ENCODE measurements at regions not wholly inside any gene's neighbourhood (a gene's known extent, or its start where the extent isn't known, plus 50 kb on each side); places are given as distances from the start of the nearest gene placed in this dataset.

GRCh38 chr13:53863520-53863919 lies 834.9 kb downstream of the OLFM4 start:
- no peaks in the 10 kb centered on the region for H3K4me1 ChIP-seq (ENCODE audit: control insufficient read depth, insufficient read depth, low read length, unreplicated experiment)

DNA sequence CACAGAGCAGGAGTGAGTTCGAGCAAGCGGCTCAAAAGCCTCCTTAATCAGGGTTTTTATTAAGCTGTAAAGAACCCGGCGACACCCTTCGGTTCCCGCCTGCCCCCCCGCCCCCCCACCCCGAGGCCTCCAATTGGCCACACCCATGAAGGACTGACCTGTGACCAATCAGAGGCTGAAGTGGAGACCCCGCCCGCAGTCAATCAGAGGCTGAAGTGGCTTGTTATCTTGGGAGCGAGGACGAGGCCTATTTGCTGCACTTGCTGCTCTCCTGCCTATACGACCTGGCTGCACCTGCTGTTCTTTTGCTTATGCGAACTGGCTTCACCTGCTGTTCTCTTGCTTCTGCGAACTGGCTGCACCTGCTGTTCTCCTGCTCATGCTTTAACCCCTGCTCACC lies 844.9 kb downstream of the OLFM4 start:
- Histone ChIP-seq H3K79me2 (ENCODE audit: control insufficient read depth, insufficient read depth, low read length, unreplicated experiment) (no peaks in the 10 kb centered on the region), H2AFZ (ENCODE audit: low read length, unreplicated experiment) (no peak overlapping the region), H3K4me1 (ENCODE audit: control insufficient read depth, insufficient read depth, low read length, unreplicated experiment) (no peaks in the 10 kb centered on the region), H3K27me3 (ENCODE audit: insufficient read depth, low read length) (no peaks in the 10 kb centered on the region), H3K27ac (ENCODE audit: low read depth, low read length) (no peak overlapping the region), H3K4me3 (ENCODE audit: low read depth, low read length) (no peak overlapping the region), H3K36me3 (ENCODE audit: insufficient read depth, low read length) (no peaks in the 10 kb centered on the region)

More at GRCh38 chr13:53863520-53863919, 834.9 kb downstream of the OLFM4 start:
- H3K36me3 ChIP-seq (ENCODE audit: insufficient read depth, low read length): no peaks in the 10 kb centered on the region
- H3K27ac ChIP-seq (ENCODE audit: low read depth, low read length): no peak overlapping the region
- H3K27me3 ChIP-seq (ENCODE audit: insufficient read depth, low read length): no peaks in the 10 kb centered on the region
- no peaks in the 10 kb centered on the region for H3K79me2 ChIP-seq (ENCODE audit: control insufficient read depth, insufficient read depth, low read length, unreplicated experiment)
- no peak overlapping the region for H2AFZ ChIP-seq (ENCODE audit: low read length, unreplicated experiment)
- no peak overlapping the region for H3K4me3 ChIP-seq (ENCODE audit: low read depth, low read length)

- Histone ChIP-seq H3K4me3 (ENCODE audit: low read depth, low read length) (no peak overlapping the region), H3K36me3 (ENCODE audit: insufficient read depth, low read length) (no peaks in the 10 kb centered on the region), H3K79me2 (ENCODE audit: control insufficient read depth, insufficient read depth, low read length, unreplicated experiment) (no peaks in the 10 kb centered on the region), H3K27me3 (ENCODE audit: insufficient read depth, low read length) (no peaks in the 10 kb centered on the region), H2AFZ (ENCODE audit: low read length, unreplicated experiment) (no peak overlapping the region), H3K27ac (ENCODE audit: low read depth, low read length) (no peak overlapping the region), H3K4me1 (ENCODE audit: control insufficient read depth, insufficient read depth, low read length, unreplicated experiment) (no peaks in the 10 kb centered on the region)
These were observed 850.2 kb downstream of the OLFM4 start for GRCh38 chr13:53878861-53879260.

DNA sequence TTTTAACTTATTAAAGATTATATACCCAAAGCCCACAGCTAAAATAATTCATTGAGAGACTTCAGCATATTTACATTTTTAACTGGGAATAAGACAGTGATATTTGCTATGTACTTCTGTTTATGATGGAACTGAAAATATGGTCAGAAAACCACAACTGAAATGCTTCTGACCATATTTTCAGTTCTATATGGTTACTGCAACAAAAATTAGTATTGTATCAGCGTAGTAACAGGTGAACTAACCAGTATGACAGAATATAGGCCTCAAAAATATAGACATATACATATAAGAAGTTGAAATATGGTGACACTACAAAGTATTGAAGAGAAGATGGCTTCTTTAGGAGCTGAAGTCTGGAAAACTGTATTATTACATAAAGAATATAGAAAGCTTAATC lies 857.4 kb downstream of the OLFM4 start:
- Histone ChIP-seq H3K27me3 (ENCODE audit: insufficient read depth, low read length) (no peaks in the 10 kb centered on the region), H3K4me3 (ENCODE audit: low read depth, low read length) (no peak overlapping the region), H3K79me2 (ENCODE audit: control insufficient read depth, insufficient read depth, low read length, unreplicated experiment) (no peaks in the 10 kb centered on the region), H3K4me1 (ENCODE audit: control insufficient read depth, insufficient read depth, low read length, unreplicated experiment) (no peaks in the 10 kb centered on the region), H3K27ac (ENCODE audit: low read depth, low read length) (no peak overlapping the region), H2AFZ (ENCODE audit: low read length, unreplicated experiment) (no peak overlapping the region), H3K36me3 (ENCODE audit: insufficient read depth, low read length) (no peaks in the 10 kb centered on the region)

DNA sequence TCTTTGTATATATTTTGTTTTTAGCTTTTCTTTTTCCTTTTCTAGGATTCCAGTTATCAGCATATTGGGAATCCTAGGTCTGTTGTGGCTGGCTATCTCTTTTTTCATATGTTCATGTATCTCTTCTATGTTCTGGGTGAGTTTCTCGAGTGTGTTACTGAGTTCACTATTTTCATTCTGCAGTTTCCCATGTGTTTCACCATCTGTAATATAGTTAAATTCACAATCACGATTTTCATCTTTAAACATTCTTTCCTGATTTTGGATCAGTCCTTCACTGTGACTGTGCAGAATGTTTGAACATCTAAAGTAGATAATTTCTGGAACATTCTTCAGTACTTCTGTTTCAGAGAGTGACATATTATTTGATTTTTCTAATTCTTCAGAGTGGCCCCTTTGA lies 862.1 kb downstream of the OLFM4 start:
- Histone ChIP-seq H3K36me3 (ENCODE audit: insufficient read depth, low read length) (no peaks in the 10 kb centered on the region), H3K79me2 (ENCODE audit: control insufficient read depth, insufficient read depth, low read length, unreplicated experiment) (no peaks in the 10 kb centered on the region), H3K27me3 (ENCODE audit: insufficient read depth, low read length) (no peaks in the 10 kb centered on the region), H3K27ac (ENCODE audit: low read depth, low read length) (no peak overlapping the region), H3K4me1 (ENCODE audit: control insufficient read depth, insufficient read depth, low read length, unreplicated experiment) (no peaks in the 10 kb centered on the region), H3K4me3 (ENCODE audit: low read depth, low read length) (no peak overlapping the region), H2AFZ (ENCODE audit: low read length, unreplicated experiment) (no peak overlapping the region)

DNA sequence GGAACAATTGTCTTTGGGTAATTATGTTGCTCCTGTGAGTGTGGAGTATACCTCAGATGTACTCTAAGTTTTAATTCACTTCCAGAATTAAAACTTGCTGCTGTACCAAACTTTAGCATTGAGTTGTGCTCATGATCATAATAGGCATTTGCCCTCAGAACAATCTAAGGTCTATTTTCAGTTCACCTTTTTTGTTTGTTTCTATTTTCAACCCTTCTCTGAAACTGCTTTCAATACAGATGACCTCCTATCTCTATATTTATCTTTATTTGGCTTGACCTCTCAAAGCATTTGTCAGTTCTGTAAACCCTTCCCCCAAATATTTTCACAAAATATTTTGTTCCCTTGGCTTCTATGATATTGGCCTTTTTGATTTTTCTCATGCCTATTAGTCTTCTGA lies 873.0 kb downstream of the OLFM4 start:
- Histone ChIP-seq H3K36me3 (ENCODE audit: insufficient read depth, low read length) (no peaks in the 10 kb centered on the region), H3K79me2 (ENCODE audit: control insufficient read depth, insufficient read depth, low read length, unreplicated experiment) (no peaks in the 10 kb centered on the region), H3K27ac (ENCODE audit: low read depth, low read length) (no peak overlapping the region), H3K4me3 (ENCODE audit: low read depth, low read length) (no peak overlapping the region), H2AFZ (ENCODE audit: low read length, unreplicated experiment) (no peak overlapping the region), H3K4me1 (ENCODE audit: control insufficient read depth, insufficient read depth, low read length, unreplicated experiment) (no peaks in the 10 kb centered on the region), H3K27me3 (ENCODE audit: insufficient read depth, low read length) (no peaks in the 10 kb centered on the region)

DNA sequence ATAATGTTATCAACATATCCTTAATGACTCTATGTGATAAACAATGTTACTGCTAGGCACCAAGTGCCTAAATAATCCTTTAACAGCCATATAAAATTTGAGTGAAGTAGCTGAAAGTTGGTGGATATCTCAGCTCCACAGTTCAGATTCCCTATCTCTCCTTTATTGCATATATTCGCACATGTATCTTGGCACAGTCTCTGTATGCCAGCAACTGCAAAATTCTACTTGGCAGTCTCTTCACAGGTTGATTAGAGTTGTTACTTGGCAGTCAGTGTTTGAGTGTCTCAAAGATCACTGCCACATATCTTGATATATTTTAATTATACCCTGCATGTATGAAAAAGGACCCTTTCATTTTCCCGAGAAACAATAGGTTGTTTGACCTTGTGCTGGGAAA lies 879.3 kb downstream of the OLFM4 start:
- H3K79me2 ChIP-seq (ENCODE audit: control insufficient read depth, insufficient read depth, low read length, unreplicated experiment): no peaks in the 10 kb centered on the region
- no peak overlapping the region for H3K4me3 ChIP-seq (ENCODE audit: low read depth, low read length)
- no peak overlapping the region for H3K27ac ChIP-seq (ENCODE audit: low read depth, low read length)
- H3K27me3 ChIP-seq (ENCODE audit: insufficient read depth, low read length): no peaks in the 10 kb centered on the region
- no peaks in the 10 kb centered on the region for H3K4me1 ChIP-seq (ENCODE audit: control insufficient read depth, insufficient read depth, low read length, unreplicated experiment)
- no peaks in the 10 kb centered on the region for H3K36me3 ChIP-seq (ENCODE audit: insufficient read depth, low read length)
- no peak overlapping the region for H2AFZ ChIP-seq (ENCODE audit: low read length, unreplicated experiment)

DNA sequence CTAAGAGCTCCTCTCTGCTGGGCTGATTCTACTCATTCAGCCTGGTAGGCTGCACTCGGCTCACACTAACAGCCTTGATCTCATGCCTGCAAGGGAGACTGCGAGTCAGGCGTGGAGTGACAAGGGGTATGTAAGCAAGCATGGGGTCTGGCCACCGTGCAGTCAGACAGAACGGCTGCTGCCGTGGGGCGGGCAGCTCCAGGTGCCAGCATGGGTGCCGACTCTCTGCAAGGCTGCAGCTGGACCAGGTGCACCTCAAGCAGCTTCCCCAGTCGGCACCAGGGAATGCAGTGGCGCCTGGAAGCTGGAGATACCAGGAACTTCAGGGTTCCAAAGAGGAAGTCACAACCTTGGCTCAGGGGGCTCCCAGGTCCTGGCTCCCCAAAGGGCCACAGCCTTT lies 892.3 kb downstream of the OLFM4 start:
- H3K4me1 ChIP-seq (ENCODE audit: control insufficient read depth, insufficient read depth, low read length, unreplicated experiment): no peaks in the 10 kb centered on the region
- H3K79me2 ChIP-seq (ENCODE audit: control insufficient read depth, insufficient read depth, low read length, unreplicated experiment): no peaks in the 10 kb centered on the region

DNA sequence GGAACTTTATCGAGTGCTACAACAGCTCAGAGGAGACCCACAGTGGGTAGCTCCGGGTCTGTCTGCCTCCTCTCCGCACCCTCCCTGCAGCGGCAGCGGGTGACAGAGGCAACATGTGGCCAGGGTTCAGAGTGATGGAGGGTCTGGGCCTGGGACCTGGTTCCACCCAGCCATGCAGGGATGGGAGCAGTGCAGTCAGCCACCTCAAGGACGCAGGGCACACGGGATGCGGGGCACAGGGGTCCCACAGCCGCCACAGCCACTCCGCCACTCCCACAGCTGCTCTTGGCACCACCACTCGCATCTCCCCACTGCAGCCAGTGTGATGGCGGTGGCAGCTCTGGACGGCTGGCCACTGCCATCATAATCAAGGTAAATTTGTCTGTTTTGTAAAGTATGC lies 892.9 kb downstream of the OLFM4 start:
- Histone ChIP-seq H3K4me1 (ENCODE audit: control insufficient read depth, insufficient read depth, low read length, unreplicated experiment) (no peaks in the 10 kb centered on the region), H2AFZ (ENCODE audit: low read length, unreplicated experiment) (no peak overlapping the region), H3K27me3 (ENCODE audit: insufficient read depth, low read length) (no peaks in the 10 kb centered on the region), H3K36me3 (ENCODE audit: insufficient read depth, low read length) (no peaks in the 10 kb centered on the region), H3K4me3 (ENCODE audit: low read depth, low read length) (no peak overlapping the region), H3K79me2 (ENCODE audit: control insufficient read depth, insufficient read depth, low read length, unreplicated experiment) (no peaks in the 10 kb centered on the region), H3K27ac (ENCODE audit: low read depth, low read length) (no peak overlapping the region)

More for the DNA sequence above, 892.3 kb downstream of the OLFM4 start:
- Histone ChIP-seq H3K27me3 (ENCODE audit: insufficient read depth, low read length) (no peaks in the 10 kb centered on the region), H3K4me3 (ENCODE audit: low read depth, low read length) (no peak overlapping the region), H3K36me3 (ENCODE audit: insufficient read depth, low read length) (no peaks in the 10 kb centered on the region), H2AFZ (ENCODE audit: low read length, unreplicated experiment) (no peak overlapping the region), H3K27ac (ENCODE audit: low read depth, low read length) (no peak overlapping the region)

DNA sequence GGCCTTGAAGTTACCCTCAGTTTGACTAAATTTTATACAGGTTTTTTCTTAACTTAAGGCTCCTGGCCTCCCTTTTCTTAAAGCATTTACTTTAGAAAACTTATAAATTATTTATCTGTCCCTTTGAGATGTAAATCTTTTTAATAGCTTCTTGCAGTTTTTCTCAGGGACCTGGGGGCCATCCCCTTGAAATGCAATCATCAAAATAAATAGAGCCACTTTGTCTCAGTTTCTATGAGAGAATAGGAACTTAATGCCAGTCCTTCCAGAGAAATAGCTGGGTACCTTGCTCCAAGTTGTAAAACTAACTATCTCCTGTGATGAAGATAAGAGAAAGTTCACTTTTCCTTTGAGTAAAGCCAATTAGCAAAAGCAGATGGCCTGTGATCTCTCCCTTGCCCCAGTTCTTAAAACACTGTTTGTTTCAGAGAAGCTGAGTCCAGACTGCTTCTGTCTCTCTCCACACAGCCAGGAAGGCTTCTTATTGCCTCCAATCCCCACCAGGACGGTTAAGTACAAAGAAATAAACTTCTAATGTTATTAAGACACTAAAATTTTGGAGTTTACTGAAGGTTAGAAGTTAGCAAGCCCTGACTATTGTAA lies 913.1 kb downstream of the OLFM4 start:
- no peak overlapping the region for H3K27ac ChIP-seq (ENCODE audit: low read depth, low read length)
- H3K4me3 ChIP-seq (ENCODE audit: low read depth, low read length): no peak overlapping the region
- no peaks in the 10 kb centered on the region for H3K4me1 ChIP-seq (ENCODE audit: control insufficient read depth, insufficient read depth, low read length, unreplicated experiment)

GRCh38 chr13:53946500-53946899 lies 917.9 kb downstream of the OLFM4 start:
- no peaks in the 10 kb centered on the region for H3K4me1 ChIP-seq (ENCODE audit: control insufficient read depth, insufficient read depth, low read length, unreplicated experiment)
- H3K27ac ChIP-seq (ENCODE audit: low read depth, low read length): no peak overlapping the region
- H3K27me3 ChIP-seq (ENCODE audit: insufficient read depth, low read length): no peaks in the 10 kb centered on the region
- H3K79me2 ChIP-seq (ENCODE audit: control insufficient read depth, insufficient read depth, low read length, unreplicated experiment): no peaks in the 10 kb centered on the region
- no peaks in the 10 kb centered on the region for H3K36me3 ChIP-seq (ENCODE audit: insufficient read depth, low read length)
- no peak overlapping the region for H2AFZ ChIP-seq (ENCODE audit: low read length, unreplicated experiment)
- no peak overlapping the region for H3K4me3 ChIP-seq (ENCODE audit: low read depth, low read length)

More for the DNA sequence above, 913.1 kb downstream of the OLFM4 start:
- Histone ChIP-seq H3K36me3 (ENCODE audit: insufficient read depth, low read length) (no peaks in the 10 kb centered on the region), H3K27me3 (ENCODE audit: insufficient read depth, low read length) (no peaks in the 10 kb centered on the region), H3K79me2 (ENCODE audit: control insufficient read depth, insufficient read depth, low read length, unreplicated experiment) (no peaks in the 10 kb centered on the region), H2AFZ (ENCODE audit: low read length, unreplicated experiment) (no peak overlapping the region)
